ENCODE measurements at regions not wholly inside any gene's neighbourhood (a gene's known extent, or its start where the extent isn't known, plus 50 kb on each side); places are given as distances from the start of the nearest gene placed in this dataset.
"Not testable (repeated sequence)": the region's sequence is repeated elsewhere in the genome, so short reads cannot be mapped to it uniquely, and the experiment has no call there.

DNA sequence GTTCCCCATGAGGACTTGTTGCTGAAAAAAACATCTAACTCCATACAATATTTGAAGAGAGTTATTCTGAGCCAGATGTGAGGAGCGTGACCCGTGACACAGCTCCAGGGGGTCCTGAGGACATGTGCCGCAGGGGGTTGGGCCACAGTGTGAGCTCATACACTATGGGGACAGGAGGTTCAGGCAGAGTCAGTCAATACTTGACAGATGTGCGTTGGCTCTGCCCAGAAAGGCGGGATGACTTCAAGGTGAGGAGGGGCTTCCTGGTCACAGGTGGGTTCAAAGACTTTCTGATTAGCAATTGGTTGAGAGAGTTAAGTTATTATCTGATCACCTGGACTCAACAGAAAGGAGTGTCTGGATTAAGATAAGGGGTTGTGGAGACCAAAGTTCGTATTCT is 147.1 kb upstream of the ZNF469 start:
- TF ChIP-seq, protein P1, sequence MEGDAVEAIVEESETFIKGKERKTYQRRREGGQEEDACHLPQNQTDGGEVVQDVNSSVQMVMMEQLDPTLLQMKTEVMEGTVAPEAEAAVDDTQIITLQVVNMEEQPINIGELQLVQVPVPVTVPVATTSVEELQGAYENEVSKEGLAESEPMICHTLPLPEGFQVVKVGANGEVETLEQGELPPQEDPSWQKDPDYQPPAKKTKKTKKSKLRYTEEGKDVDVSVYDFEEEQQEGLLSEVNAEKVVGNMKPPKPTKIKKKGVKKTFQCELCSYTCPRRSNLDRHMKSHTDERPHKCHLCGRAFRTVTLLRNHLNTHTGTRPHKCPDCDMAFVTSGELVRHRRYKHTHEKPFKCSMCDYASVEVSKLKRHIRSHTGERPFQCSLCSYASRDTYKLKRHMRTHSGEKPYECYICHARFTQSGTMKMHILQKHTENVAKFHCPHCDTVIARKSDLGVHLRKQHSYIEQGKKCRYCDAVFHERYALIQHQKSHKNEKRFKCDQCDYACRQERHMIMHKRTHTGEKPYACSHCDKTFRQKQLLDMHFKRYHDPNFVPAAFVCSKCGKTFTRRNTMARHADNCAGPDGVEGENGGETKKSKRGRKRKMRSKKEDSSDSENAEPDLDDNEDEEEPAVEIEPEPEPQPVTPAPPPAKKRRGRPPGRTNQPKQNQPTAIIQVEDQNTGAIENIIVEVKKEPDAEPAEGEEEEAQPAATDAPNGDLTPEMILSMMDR (IDR thresholded peaks at IDR 0.05): not testable (repeated sequence)
- TF ChIP-seq POLR2A (IDR thresholded peaks at IDR 0.05): not testable (repeated sequence)
